ENCODE measurements at regions not wholly inside any gene's neighbourhood (a gene's known extent, or its start where the extent isn't known, plus 50 kb on each side); places are given as distances from the start of the nearest gene placed in this dataset.
"Not testable (repeated sequence)": the region's sequence is repeated elsewhere in the genome, so short reads cannot be mapped to it uniquely, and the experiment has no call there.

GRCh38 chr22:49519117-49519737 is 308.4 kb downstream of the BRD1 start:
- no peak for DNase-seq

GRCh38 chr22:49518436-49518970 is 309.2 kb downstream of the BRD1 start:
- DNase-seq: no peak

- DNase-seq: no peak
Measured at GRCh38 chr22:49517667-49518185, 309.9 kb downstream of the BRD1 start.

- DNase-seq: no peak
Measured at GRCh38 chr22:49517211-49517610, 310.5 kb downstream of the BRD1 start.

- DNase-seq: no peak
Measured at GRCh38 chr22:49515475-49515874, 312.2 kb downstream of the BRD1 start.

- no peak for DNase-seq
Measured at GRCh38 chr22:49514641-49515040, 313.0 kb downstream of the BRD1 start.

- DNase-seq: no peak
Measured at GRCh38 chr22:49514211-49514610, 313.5 kb downstream of the BRD1 start.

GRCh38 chr22:49513358-49513851 is 314.3 kb downstream of the BRD1 start:
- DNase-seq: no peak

- no peak for DNase-seq
Measured at GRCh38 chr22:49512487-49513165, 315.0 kb downstream of the BRD1 start.

- not testable (repeated sequence) for DNase-seq
Measured at GRCh38 chr22:49511393-49512189, 316.1 kb downstream of the BRD1 start.

- no peak for DNase-seq
Measured at GRCh38 chr22:49510718-49511117, 317.0 kb downstream of the BRD1 start.

GRCh38 chr22:49509016-49509415 is 318.7 kb downstream of the BRD1 start:
- DNase-seq: no peak

GRCh38 chr22:49508561-49508960 is 319.1 kb downstream of the BRD1 start:
- no peak for DNase-seq

- DNase-seq: no peak
Measured at GRCh38 chr22:49507607-49508292, 319.9 kb downstream of the BRD1 start.

- DNase-seq: no peak
Measured at GRCh38 chr22:49506010-49506400, 321.7 kb downstream of the BRD1 start.

GRCh38 chr22:49505337-49506009 is 322.2 kb downstream of the BRD1 start:
- DNase-seq: no peak

GRCh38 chr22:49503896-49504521 is 323.7 kb downstream of the BRD1 start:
- no peak for DNase-seq

- no peak for DNase-seq
Measured at GRCh38 chr22:49503321-49503720, 324.4 kb downstream of the BRD1 start.

- DNase-seq: no peak
Measured at GRCh38 chr22:49502126-49502826, 325.4 kb downstream of the BRD1 start.

- DNase-seq: no peak
Measured at GRCh38 chr22:49500942-49501395, 326.7 kb downstream of the BRD1 start.

- no peak for DNase-seq
Measured at GRCh38 chr22:49500076-49500460, 327.6 kb downstream of the BRD1 start.
